ENCODE measurements at regions not wholly inside any gene's neighbourhood (a gene's known extent, or its start where the extent isn't known, plus 50 kb on each side); places are given as distances from the start of the nearest gene placed in this dataset.
"Not testable (repeated sequence)": the region's sequence is repeated elsewhere in the genome, so short reads cannot be mapped to it uniquely, and the experiment has no call there.

- no peak for DNase-seq (ENCODE audit: low spot score)
Observed at GRCh38 chr12:34406996-34407300, 384.7 kb downstream of the ALG10 start.

GRCh38 chr12:34407813-34408212 lies 385.5 kb downstream of the ALG10 start:
- no peak for DNase-seq (ENCODE audit: low spot score)

GRCh38 chr12:34431509-34431908 lies 409.2 kb downstream of the ALG10 start:
- not testable (repeated sequence) for DNase-seq (ENCODE audit: low spot score)

Measured in iPS-NIHi11 (cell line).